ENCODE measurements at regions not wholly inside any gene's neighbourhood (a gene's known extent, or its start where the extent isn't known, plus 50 kb on each side); places are given as distances from the start of the nearest gene placed in this dataset.

- 74 to 82% methylated on average over 4 of the region's 4 CpGs for WGBS, 2 donors
- ATAC-seq: no peak
These were observed 213.4 kb downstream of the CCER1 start for GRCh38 chr12:90741611-90742010.

DNA sequence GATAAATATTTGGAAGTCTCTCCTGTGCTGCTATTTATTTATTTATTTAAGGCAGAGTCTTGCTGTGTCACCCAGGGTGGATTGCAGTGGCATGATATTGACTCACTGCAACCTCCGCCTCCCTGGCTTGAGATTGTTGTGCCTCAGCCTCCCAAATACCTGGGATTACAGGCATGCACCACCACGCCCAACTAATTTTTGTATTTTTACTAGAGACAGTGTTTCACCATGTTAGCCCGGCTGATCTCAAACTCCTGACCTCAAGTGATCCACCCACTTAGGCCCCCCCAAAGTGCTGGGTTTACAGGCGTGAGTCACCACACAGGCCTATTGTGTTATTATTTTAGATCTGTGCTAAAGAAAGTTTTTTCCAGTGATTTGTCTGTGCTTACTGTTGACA is 225.2 kb downstream of the CCER1 start:
- 91 to 94% methylated on average over 4 of the region's 4 CpGs for WGBS, 2 donors

More at GRCh38 chr12:90741611-90742010, 213.4 kb downstream of the CCER1 start:
- Histone ChIP-seq H3K4me3 (no peak overlapping the region), H3K4me1 (no peaks in the 10 kb centered on the region), H3K27ac (no peak overlapping the region), H3K27me3 (no peaks in the 10 kb centered on the region), H3K9me3 (peaks cover 0 to 10% (median 0%) of the 10 kb centered on the region in 11 donors), H3K36me3 (no peaks in the 10 kb centered on the region)
- no peak for TF ChIP-seq CTCF (IDR thresholded peaks at IDR 0.05)
- no peak for DNase-seq
- intact Hi-C loops (cut with DNase I): no loop called here

DNA sequence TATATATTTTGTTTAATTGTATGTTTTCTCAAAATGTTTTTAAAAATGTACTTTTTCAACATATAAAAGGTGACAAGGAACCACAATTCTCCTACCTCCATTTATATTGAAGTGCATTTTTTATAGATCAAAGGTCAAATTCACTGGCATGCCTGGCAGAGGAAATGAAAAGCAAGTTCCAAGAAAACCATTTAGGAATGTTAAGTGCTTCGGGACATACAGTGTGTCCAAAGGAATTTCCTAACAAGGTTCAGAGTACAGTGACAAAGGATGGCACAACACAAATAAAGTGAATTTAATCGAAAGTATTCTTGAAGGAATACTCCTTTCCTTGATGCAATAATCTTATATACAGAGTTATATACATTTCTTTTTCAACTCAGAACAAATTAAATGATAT is 242.3 kb downstream of the CCER1 start:
- Histone ChIP-seq H3K4me1 (peaks cover 0 to 9% (median 0%) of the 10 kb centered on the region in 9 donors), H3K27ac (no peak overlapping the region), H3K9me3 (no peaks in the 10 kb centered on the region), H3K36me3 (no peaks in the 10 kb centered on the region), H3K27me3 (no peaks in the 10 kb centered on the region), H3K4me3 (no peak overlapping the region)
- 36 to 41% methylated on average over 2 of the region's 2 CpGs for WGBS, 2 donors
- TF ChIP-seq CTCF (IDR thresholded peaks at IDR 0.05): no peak
- intact Hi-C loops (cut with DNase I): no loop called here
- ATAC-seq: peak in 1 of 8 donors; percentile 44
- no peak for DNase-seq

More for the DNA sequence above, 225.2 kb downstream of the CCER1 start:
- ATAC-seq (no peak), DNase-seq (no peak)
- Histone ChIP-seq H3K4me3 (no peak overlapping the region), H3K36me3 (no peaks in the 10 kb centered on the region), H3K9me3 (no peaks in the 10 kb centered on the region), H3K27ac (no peak overlapping the region), H3K4me1 (no peaks in the 10 kb centered on the region), H3K27me3 (no peaks in the 10 kb centered on the region)
- TF ChIP-seq CTCF (IDR thresholded peaks at IDR 0.05): no peak
- intact Hi-C loops (cut with DNase I): no loop called here

DNA sequence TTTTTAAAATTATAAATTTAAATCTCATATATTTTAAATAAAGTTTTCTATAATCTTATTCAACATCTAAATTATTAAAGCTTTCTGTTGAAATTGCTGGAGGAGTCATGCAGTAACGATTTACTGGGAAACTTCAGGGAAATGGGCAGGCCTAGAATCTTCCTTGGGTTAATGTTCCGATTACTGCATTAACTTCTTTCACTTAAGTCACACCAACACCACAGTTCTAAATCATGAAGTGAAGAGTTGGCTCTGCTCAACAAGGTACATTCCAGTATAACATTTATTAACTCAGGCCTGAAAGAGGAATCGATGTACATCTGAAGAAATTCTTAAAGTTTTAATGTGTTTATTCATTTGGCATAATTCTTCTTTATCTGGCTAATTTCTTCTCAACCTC is 244.3 kb downstream of the CCER1 start:
- Histone ChIP-seq H3K36me3 (no peaks in the 10 kb centered on the region), H3K27ac (no peak overlapping the region), H3K9me3 (no peaks in the 10 kb centered on the region), H3K4me1 (peaks cover 0 to 9% (median 0%) of the 10 kb centered on the region in 9 donors), H3K27me3 (no peaks in the 10 kb centered on the region), H3K4me3 (no peak overlapping the region)
- WGBS, 2 donors: 92 to 96% methylated on average over 3 of the region's 3 CpGs
- intact Hi-C loops (cut with DNase I): no loop called here
- ATAC-seq (no peak), DNase-seq (no peak)
- no peak for TF ChIP-seq CTCF (IDR thresholded peaks at IDR 0.05)

Data from heart right ventricle (tissue), 16 donors.